ENCODE measurements at regions not wholly inside any gene's neighbourhood (a gene's known extent, or its start where the extent isn't known, plus 50 kb on each side); places are given as distances from the start of the nearest gene placed in this dataset.
A peak's percentile ranks its signal among the peaks of the same experiment; 100 is the strongest.
"Not testable (repeated sequence)": the region's sequence is repeated elsewhere in the genome, so short reads cannot be mapped to it uniquely, and the experiment has no call there.

- peak in 1 of 2 donors; percentile 11 for DNase-seq
Observed at GRCh38 chr21:43287111-43287760, 118.4 kb downstream of the CRYAA start.

- DNase-seq, result no peak
Observed at GRCh38 chr21:43286196-43286595, 117.4 kb downstream of the CRYAA start.

- DNase-seq, result no peak
Observed at GRCh38 chr21:43284700-43285099, 115.9 kb downstream of the CRYAA start.

- DNase-seq, result no peak
Observed at GRCh38 chr21:43284238-43284637, 115.4 kb downstream of the CRYAA start.

- not testable (repeated sequence) for DNase-seq
Observed at GRCh38 chr21:43283925-43284221, 115.1 kb downstream of the CRYAA start.

- no peak for DNase-seq
Observed at GRCh38 chr21:43283136-43283924, 114.5 kb downstream of the CRYAA start.

GRCh38 chr21:43282358-43283120 lies 113.7 kb downstream of the CRYAA start:
- no peak for DNase-seq

GRCh38 chr21:43281661-43282357 lies 113.0 kb downstream of the CRYAA start:
- no peak for DNase-seq

- no peak for DNase-seq
Observed at GRCh38 chr21:43280949-43281633, 112.3 kb downstream of the CRYAA start.

GRCh38 chr21:43279578-43279894 lies 110.7 kb downstream of the CRYAA start:
- no peak for DNase-seq

- DNase-seq, result no peak
Observed at GRCh38 chr21:43278766-43279577, 110.2 kb downstream of the CRYAA start.

- DNase-seq, result no peak
Observed at GRCh38 chr21:43278359-43278758, 109.6 kb downstream of the CRYAA start.

- DNase-seq, result no peak
Observed at GRCh38 chr21:43277481-43278351, 108.9 kb downstream of the CRYAA start.

GRCh38 chr21:43276811-43277210 lies 108.0 kb downstream of the CRYAA start:
- DNase-seq, result no peak

- peak in 1 of 2 donors; percentile 36 for DNase-seq
Observed at GRCh38 chr21:43275421-43276211, 106.8 kb downstream of the CRYAA start.

- no peak for DNase-seq
Observed at GRCh38 chr21:43274946-43275310, 106.1 kb downstream of the CRYAA start.

GRCh38 chr21:43274022-43274945 lies 105.5 kb downstream of the CRYAA start:
- DNase-seq, result no peak

GRCh38 chr21:43273708-43274021 lies 104.9 kb downstream of the CRYAA start:
- DNase-seq, result no peak
